ENCODE measurements at regions not wholly inside any gene's neighbourhood (a gene's known extent, or its start where the extent isn't known, plus 50 kb on each side); places are given as distances from the start of the nearest gene placed in this dataset.

DNA sequence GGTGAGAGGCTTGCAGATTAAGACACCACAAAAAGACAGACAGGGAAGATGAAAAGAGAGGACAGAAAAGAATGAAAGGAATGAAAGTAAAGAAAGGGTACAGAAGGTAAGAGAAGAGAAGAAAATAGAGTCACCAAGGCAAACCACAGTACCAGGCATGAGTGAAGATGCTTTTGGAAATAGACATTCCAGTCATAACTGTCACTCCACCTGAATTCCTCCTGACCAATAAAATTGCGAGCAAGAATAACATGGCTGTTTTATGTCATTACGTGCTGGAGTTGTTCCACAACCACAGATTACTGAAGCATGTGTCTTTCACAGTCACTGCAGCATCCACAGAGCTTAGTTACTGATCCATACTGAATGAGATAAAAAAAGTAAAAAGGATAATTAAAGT, 864.9 kb upstream of the SLIT2 start:
- TF ChIP-seq, protein P1, sequence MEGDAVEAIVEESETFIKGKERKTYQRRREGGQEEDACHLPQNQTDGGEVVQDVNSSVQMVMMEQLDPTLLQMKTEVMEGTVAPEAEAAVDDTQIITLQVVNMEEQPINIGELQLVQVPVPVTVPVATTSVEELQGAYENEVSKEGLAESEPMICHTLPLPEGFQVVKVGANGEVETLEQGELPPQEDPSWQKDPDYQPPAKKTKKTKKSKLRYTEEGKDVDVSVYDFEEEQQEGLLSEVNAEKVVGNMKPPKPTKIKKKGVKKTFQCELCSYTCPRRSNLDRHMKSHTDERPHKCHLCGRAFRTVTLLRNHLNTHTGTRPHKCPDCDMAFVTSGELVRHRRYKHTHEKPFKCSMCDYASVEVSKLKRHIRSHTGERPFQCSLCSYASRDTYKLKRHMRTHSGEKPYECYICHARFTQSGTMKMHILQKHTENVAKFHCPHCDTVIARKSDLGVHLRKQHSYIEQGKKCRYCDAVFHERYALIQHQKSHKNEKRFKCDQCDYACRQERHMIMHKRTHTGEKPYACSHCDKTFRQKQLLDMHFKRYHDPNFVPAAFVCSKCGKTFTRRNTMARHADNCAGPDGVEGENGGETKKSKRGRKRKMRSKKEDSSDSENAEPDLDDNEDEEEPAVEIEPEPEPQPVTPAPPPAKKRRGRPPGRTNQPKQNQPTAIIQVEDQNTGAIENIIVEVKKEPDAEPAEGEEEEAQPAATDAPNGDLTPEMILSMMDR (IDR thresholded peaks at IDR 0.05; ENCODE audit: insufficient read depth, low read length), result no peak
- no peak for TF ChIP-seq POLR2AphosphoS5 (IDR thresholded peaks at IDR 0.05; ENCODE audit: low read depth)
- TF ChIP-seq GABPA (IDR thresholded peaks at IDR 0.05; ENCODE audit: low read depth), result no peak

Data from HL-60 (cell line).